ENCODE measurements at regions not wholly inside any gene's neighbourhood (a gene's known extent, or its start where the extent isn't known, plus 50 kb on each side); places are given as distances from the start of the nearest gene placed in this dataset.
"Not testable (repeated sequence)": the region's sequence is repeated elsewhere in the genome, so short reads cannot be mapped to it uniquely, and the experiment has no call there.

DNA sequence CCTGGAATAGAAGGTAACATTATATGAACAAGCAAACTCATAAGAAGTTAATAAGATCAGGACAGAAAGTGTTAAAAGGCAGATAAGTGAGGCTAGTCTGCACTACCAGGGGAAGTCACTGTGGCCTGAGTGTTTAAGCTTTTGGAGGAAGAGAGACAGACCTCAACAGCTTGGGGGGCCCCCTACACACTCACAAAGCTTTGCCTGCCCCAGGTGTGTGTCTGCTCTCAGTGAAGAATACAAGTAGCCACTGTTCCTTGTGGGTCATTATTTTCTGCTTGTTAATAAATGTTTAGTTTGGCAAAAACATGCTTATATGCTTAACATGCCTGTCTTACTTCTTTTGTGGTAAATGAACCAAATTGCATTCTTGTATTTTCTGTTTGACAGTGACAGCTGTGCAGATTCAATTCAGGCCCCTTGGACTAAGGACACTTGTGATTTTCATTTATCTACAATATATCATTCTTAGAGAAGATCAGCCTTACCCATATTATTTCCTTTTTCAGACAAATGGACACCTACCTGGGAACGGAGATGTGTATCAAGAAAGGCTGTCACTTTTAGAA lies 50.7 kb upstream of the C12orf71 start:
- DNase-seq = no peak

DNA sequence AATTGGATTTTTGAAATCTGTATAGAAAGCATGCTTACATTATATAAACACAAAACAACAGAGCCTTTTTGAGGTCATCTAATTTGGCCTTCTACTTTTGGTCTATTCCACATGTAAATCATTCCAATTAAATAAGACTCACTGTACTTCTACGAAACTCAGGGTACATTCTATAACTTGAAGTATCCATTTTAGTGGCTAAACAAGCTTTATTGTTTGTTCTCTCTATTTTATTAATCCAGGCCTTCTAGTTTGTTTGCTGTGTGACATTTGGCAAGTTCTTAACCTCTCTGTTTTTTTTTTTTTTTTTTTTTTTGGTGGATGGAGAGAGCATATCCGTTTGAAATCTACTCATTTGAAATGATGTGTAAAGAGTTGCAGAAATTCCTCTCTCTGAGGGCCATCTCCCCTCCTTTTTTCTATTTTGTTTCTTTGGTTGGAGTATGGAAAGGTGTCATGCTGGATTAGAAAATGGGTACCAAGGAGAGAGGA lies 58.1 kb upstream of the C12orf71 start:
- no peak for DNase-seq

DNA sequence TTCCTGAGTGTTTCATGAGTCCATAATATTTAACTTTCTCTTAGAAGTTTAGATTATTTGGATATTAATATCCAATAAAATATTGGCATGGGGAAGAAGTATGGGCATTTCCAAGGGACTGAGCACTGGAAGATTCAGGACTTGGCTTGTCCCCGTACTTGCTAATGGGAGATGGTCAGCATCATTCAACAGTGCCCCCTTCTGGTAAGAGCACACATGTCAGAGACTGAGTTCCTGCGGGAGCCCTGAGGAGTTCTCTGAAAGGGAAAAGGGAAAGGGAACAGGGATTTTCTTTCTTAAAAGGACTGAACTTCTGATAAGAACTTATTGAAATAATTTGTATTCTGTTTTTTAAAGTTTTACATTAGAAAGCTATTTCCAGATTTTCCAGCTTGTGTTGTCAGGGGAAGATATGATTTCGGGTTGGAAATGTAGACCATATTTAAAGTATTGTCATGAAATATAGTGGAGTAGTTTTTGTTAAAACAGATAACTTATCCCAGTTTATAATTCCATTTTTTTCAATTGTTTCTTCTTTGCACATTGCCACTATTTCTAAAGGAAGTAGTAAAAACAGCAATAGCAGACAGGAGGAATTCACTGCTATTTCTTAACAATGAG lies 59.8 kb upstream of the C12orf71 start:
- peak; percentile 27 for DNase-seq

DNA sequence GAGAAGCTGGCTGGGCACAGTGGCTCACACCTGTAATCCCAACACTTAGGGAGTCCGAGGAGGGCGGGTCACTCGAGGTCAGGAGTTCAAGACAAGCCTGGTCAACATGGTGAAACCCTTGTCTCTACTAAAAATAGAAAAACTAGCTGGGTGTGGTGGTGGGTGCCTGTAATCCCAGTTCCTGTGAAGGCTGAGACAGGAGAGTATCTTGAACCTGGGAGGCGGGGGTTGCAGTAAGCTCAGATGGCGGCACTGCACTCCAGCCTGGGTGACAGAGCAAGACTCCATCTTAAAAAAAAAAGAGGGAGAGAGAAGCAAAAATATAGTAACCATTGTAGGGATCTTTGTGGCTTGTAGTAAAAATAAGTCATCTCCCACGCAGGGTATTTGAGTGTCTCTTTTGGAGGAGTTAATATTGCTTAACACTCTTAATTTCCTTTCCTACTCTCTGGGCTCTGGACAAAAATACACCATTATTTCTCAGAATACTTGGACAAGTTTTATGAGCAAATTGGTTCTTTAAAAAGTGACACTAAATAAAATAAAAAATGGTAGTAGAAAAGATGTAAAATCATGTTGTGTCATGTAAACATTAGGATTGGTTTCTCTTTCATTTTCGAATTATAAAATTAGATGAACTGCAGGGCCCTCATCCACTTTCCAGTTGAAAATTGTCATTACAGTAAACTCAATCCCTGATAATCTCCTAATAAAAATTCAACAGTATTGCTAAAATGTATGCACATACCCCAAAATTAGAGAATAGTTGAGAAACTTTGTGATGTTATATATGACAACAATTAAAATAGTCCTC lies 61.1 kb upstream of the C12orf71 start:
- DNase-seq = no peak

DNA sequence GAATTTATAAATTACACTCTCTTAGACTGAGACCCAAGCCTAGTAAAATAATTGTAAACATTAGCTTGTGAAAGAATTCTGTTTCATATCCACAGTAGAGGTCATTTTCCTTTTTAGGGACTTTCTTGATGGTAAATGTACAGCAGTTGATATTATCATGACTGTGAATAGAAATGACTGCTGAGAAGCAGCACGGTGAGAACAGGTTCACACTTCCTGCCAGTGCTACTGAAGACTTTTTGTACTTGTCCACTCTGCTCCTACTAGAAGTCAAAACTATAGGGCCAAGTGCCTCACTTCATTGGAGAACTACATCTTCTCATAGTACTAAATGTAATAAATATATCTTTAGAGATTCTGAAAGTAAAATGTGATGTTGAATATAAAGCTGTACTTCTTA lies 63.3 kb upstream of the C12orf71 start:
- not testable (repeated sequence) for DNase-seq

DNA sequence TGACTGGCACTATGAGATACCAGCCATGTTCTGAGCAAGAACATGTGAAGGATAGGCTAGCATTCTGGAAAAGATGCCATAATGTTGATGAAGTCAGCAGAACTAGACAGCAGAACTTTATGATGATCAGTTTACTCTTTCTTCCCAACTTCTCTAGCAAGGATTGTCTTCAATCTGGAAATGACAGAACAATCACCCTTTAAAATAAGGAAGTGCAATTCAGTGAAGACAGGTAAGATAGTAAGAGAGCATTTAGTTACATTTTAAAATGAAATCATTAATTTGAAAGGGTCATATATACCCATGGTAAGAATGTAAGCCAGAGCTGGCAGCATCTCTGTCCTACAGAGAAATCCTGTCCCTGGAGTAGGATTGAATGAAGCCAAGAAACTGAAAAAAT lies 66.0 kb upstream of the C12orf71 start:
- DNase-seq = no peak

- no peak for DNase-seq
Observed at GRCh38 chr12:27148791-27149190, 66.4 kb upstream of the C12orf71 start.

- no peak for DNase-seq
Observed at GRCh38 chr12:27151479-27151878, 69.1 kb upstream of the C12orf71 start.

GRCh38 chr12:27158297-27158696 lies 75.9 kb upstream of the C12orf71 start:
- DNase-seq = no peak

DNA sequence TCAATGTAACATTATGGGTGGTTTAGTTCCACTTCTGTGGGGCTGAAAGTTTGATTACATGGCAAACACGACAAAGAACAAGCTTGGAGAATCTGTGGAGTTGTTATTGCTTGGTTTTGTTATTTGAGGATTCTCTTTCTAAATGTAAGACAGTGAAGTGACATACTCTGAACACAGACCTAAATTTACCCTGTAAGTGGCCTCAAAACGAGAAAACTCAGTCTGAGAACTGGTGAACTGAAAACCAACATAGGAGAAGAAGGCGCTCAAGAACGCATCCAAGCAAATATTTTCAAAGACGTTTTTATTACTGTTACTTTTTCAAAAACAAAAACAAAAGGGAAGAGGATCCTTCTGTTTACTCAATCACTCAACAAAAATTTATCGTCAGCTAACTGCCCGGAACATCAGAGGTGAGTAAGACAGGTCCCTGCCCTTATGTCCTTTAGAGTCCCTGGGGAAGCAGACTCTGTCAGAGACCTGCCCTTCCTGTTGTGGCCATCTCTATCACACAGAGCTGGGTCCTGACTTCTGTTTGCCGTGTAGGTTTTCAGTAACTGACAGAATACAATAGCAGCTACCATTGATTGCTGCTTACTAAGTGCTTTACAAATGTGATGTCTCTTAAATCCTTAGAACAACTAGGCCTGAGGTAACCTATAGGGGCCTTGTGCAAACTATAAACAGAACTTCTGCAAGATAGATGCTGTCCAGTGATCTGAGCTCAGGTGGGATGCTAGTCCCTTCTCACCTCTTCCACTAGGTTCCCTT lies 79.3 kb upstream of the C12orf71 start:
- DNase-seq = peak; percentile 4

GRCh38 chr12:27162229-27162537 lies 79.8 kb upstream of the C12orf71 start:
- DNase-seq = no peak

DNA sequence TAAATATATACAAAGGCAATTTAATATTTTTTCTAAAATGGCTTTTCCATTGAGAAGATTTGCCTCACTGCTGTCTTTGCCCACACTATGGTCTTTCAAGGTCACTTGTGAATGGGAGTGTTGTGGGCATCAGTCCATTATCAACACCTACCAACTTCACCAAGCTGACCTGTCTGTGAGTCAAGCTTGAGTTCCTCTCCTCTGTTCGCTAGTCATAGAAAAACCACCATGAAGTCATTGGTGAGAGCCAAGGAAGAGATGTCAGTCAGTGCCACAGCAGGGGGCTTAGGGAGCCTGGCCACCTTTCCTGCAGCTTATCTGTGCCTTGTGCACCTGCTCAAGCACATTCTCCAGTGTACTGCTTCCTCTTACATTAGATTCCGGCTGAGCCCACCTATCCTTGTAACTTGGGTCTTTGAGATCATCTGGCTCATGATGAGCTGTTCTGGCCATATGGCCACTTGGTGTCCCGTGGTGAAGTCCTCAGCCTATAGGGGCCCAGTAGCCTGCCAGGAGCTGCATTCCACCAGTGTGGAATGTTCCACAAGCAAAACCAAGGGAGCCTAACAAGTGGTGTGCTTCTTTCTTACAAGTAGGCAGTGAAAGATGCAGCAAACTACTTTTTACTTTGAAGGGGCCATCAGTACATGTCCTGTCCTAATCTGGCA lies 80.8 kb upstream of the C12orf71 start:
- no peak for DNase-seq

GRCh38 chr12:27163894-27164293 lies 80.2 kb upstream of the STK38L start:
- DNase-seq = no peak

GRCh38 chr12:27164330-27165040 lies 79.6 kb upstream of the STK38L start:
- no peak for DNase-seq

DNA sequence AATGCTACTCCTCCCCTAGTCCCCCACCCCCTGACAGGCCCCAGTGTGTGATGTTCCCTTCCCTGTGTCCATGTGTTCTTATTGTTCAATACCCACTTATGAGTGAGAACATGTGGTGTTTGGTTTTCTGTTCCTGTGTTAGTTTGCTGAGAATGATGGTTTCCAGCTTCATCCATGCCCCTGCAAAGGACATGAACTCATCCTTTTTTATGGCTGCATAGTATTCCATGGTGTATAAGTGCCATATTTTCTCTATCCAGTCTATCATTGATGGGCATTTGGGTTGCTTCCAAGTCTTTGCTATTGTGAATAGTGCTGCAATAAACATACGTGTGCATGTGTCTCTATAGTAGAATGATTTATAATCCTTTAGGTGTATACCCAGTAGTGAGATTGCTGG lies 78.1 kb upstream of the STK38L start:
- DNase-seq = not testable (repeated sequence)

- not testable (repeated sequence) for DNase-seq
Observed at GRCh38 chr12:27171494-27171893, 72.6 kb upstream of the STK38L start.

- DNase-seq = no peak
Observed at GRCh38 chr12:27176765-27177164, 67.3 kb upstream of the STK38L start.

GRCh38 chr12:27177706-27178105 lies 66.4 kb upstream of the STK38L start:
- no peak for DNase-seq

GRCh38 chr12:27178255-27178654 lies 65.8 kb upstream of the STK38L start:
- no peak for DNase-seq

DNA sequence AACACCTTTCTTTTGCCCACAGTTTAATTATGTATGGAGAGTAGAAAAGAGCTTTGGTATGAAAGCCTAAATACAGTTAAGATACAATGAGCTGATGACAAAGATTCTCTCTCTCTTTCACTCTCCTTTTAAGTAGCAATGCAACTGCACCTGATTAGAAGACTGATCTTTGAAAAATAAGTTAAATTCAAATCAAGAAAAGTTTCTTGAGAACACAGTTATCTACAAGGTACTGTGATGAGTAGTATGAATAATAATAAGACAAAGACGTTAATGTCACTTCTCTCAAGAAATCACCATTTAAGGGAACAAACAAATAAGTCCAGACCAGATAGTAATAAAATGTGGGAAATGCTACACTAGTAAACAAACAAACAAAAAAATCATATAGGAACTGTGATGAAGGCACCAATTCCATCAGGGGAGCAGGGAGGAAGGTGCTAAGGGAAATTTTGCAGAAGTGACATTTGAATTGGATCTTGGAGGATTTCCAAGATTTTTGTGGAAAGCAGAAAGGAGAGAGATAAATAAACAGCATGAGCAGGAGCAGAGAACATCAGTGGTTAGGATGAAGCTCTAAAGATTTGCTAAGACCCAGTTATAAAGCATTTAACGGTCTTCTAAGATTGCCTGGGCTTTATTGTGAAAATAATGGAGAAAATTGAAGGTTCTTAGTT lies 65.2 kb upstream of the STK38L start:
- DNase-seq = no peak

- DNase-seq = no peak
Observed at GRCh38 chr12:27179400-27180214, 64.5 kb upstream of the STK38L start.
